Testis (tissue), 2 donors: ENCODE measurements at regions not wholly inside any gene's neighbourhood (a gene's known extent, or its start where the extent isn't known, plus 50 kb on each side); places are given as distances from the start of the nearest gene placed in this dataset.

Source experiments
- CTCF ChIP-seq, 3 experiments: fragments of 450-650 bp in 2 of 3; fragments of 200-600 bp in 1 of 3; sonication (generic) in 1 of 3; IDR thresholded peaks; one replicate each; pipeline ENCODE4 v1.5.1; 2016 to 2019; ENCODE audit warnings: antibody characterized with exemption in 3 of 3, mild to moderate bottlenecking in 2 of 3, moderate library complexity in 1 of 3
- POLR2A ChIP-seq: fragments of 450-650 bp; IDR thresholded peaks from one replicate; pipeline ENCODE4 v1.6.1; 2017; ENCODE audit warnings: antibody characterized with exemption, mild to moderate bottlenecking, moderate library complexity

DNA sequence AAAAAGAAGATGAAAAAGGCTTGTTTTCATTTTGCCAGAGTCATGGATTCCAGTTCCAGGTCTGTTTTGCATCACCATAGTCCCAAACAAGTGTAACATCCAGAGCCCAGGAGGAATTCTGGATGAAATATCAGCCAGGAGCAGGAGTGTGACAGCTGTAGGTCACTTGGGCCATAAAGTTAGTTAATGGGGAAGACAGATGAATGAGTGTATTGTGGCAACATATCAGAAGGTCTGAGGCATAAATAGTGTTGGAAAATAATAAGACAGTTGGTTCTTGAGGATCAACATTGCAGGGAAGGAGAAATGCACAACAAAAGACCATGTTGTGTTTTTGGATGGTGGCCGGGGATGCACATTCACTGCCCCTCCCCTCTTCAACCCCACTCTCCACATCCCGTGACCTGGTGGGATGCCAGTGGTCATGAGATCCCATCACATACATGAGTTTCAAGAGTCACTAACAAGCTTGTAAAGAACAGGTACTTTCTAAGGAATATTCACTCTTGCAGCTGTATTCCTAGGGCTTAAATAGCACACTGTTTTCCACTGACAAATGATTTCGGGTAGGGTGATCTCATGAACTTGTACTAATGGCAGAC is 83.1 kb upstream of the IGFBP7 start:
- no peak for TF ChIP-seq CTCF (IDR thresholded peaks at IDR 0.05)
- TF ChIP-seq POLR2A = no peak
